COR-L47 (cell line): ENCODE measurements at regions not wholly inside any gene's neighbourhood (a gene's known extent, or its start where the extent isn't known, plus 50 kb on each side); places are given as distances from the start of the nearest gene placed in this dataset.

Source experiments
- DNase-seq: peaks from one replicate; lab custom pipeline; 2025; lab: John Stamatoyannopoulos, UW

GRCh38 chr6:122122686-122123085 is 276.8 kb upstream of the HSF2 start:
- no peak for DNase-seq

DNA sequence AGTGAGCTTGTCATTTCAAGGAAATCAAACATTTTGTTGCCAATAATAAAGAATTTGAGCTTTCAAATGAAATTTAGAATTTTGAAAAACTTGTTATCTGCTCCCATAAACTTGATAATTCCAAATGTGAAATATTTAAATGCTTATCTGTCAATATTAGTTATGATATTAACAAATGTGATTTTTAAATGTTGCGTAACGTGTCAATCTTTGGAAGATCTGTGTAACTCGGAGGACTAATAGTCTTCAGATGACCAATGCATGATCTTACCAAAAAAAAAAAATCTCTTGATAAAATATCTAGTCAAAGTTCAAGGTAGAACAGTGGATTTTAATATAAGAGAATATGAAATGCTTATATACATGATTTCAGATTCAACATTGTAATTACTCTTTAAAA is 274.5 kb upstream of the HSF2 start:
- no peak for DNase-seq

GRCh38 chr6:122126894-122127293 is 272.6 kb upstream of the HSF2 start:
- DNase-seq = no peak

- no peak for DNase-seq
Measured at GRCh38 chr6:122128445-122128844, 271.0 kb upstream of the HSF2 start.

DNA sequence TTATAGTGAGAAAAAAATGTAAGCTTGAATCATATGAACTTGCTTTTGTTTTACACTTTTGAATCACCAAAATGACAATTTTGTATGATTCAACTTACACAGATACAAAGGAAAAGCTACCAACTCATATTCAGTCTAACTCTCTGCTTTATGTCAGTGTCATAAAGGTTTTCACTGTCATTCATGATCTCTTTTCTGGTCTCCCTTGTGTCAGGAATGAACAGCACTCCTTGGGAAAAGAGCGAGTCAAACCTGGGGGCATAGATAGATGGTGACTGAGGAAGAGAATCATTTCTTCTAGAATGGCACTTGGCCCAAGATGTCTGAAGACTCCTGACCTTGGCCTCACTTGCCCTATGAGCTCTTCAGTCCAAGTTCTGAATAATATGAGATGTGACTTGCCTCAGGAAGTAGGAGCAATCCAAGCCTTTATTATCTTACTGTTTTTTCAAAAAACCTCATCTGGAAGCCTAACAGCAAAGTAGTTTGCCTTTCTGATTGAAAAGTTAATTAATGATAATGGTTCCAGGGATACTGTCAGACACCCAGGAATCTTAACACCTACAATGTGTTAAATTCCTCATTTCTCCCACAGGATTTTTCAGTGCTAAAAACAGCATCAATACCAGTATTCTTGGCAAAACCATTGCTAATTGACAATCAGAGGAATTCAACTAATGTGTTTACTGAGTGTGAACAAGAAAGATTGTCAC is 270.0 kb upstream of the HSF2 start:
- DNase-seq = no peak

GRCh38 chr6:122130026-122130348 is 269.5 kb upstream of the HSF2 start:
- DNase-seq = no peak

- no peak for DNase-seq
Measured at GRCh38 chr6:122130518-122130917, 268.9 kb upstream of the HSF2 start.

DNA sequence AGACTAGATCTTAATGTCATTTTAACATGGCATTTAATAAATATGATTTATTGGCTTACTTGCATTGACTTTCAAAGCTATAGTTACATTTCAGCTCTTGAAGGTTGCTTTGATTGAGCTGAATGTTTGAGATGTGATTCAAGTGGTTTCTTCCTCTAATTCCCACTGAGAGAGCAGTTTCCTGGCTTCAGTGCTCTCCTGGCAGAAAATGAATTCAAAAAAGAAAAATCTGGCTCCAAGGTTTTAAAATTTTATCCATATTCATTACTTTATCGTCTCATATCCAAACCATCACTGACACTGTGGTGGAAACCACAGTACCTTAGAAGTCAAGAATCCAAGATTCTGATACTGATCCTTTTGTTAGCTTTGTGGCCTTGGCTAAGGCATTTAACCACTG is 263.1 kb upstream of the HSF2 start:
- no peak for DNase-seq

GRCh38 chr6:122140031-122140430 is 259.4 kb upstream of the HSF2 start:
- DNase-seq = no peak

- DNase-seq = no peak
Measured at GRCh38 chr6:122141246-122141645, 258.2 kb upstream of the HSF2 start.

GRCh38 chr6:122143813-122144601 is 255.4 kb upstream of the HSF2 start:
- DNase-seq = no peak

DNA sequence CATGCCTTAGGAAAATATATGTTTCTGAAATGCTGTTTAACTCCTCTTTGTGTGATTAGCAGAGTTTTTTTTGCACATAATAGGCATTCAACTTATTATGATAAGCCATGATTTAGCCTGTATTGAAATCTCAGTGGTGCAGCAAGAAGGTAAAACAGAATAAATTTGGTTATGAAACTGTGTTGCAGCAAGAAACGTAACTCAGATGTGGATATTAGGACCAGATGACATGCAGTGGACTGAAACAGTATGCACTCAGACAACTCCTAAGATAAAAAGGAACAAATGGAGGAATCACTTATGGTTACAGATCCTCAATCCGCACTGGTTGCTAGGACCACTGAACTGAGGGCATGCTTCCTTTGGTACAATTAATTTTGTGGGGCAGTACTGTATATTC is 254.2 kb upstream of the HSF2 start:
- DNase-seq = no peak

GRCh38 chr6:122145741-122146240 is 253.7 kb upstream of the HSF2 start:
- DNase-seq = no peak

- no peak for DNase-seq
Measured at GRCh38 chr6:122147291-122147690, 252.2 kb upstream of the HSF2 start.

- no peak for DNase-seq
Measured at GRCh38 chr6:122151066-122151465, 248.4 kb upstream of the HSF2 start.

DNA sequence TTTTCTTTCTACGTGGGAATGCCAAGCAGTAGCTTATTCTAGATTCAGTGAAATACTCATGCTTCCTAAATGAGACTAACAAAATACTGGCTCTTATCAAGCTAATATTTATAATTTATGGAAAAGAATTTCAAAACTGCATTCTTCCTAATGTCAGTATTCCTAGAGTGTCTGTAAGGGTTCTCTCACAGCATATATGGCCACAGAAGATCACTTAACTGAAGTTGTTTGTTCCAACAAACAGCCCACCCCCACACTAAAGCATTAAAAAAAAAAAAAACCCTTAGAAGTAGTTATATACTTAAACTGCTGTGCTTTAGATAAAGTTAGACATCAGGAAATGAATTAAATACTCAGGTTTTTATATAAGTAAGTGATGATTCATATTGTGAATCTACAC is 247.7 kb upstream of the HSF2 start:
- no peak for DNase-seq

DNA sequence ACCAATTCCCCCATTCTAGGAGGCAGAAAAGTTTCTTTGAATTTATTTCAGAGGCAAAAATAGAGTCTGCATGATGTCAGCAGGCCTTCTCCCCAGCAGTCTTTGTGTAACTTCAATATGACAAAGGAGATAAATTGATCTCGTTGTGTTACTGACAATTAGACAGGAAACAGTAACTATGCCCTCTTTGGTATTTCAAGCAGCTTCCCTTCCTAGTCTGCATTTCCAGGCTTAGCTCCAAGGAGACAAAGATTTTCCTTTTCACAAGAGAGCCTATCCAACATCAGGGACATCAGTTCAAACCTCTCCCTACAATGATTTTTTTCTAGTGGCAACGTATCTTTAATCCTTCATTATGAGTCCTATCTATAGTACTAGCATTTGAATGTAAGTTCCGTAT is 245.9 kb upstream of the HSF2 start:
- DNase-seq = no peak

- DNase-seq = no peak
Measured at GRCh38 chr6:122154155-122154554, 245.3 kb upstream of the HSF2 start.

- DNase-seq = no peak
Measured at GRCh38 chr6:122154912-122155575, 244.4 kb upstream of the HSF2 start.

DNA sequence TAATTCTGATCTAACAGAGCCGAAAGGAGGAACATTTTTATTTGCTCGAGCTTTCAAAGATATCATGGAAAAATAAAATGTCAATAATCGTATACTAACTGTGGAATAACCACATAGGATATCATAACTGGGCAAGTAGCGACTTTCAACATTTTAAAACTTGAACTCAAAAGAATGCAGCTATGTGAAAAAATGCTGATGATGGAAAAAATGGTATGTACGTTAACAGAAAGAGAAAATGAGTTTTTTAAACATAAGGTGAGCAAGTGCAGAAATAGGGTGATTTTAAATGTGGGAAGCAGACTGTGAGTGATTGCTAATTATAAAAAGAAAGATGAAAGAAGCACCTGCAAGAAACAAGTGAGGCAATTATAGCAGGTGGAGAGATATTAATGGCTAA is 238.3 kb upstream of the HSF2 start:
- no peak for DNase-seq

DNA sequence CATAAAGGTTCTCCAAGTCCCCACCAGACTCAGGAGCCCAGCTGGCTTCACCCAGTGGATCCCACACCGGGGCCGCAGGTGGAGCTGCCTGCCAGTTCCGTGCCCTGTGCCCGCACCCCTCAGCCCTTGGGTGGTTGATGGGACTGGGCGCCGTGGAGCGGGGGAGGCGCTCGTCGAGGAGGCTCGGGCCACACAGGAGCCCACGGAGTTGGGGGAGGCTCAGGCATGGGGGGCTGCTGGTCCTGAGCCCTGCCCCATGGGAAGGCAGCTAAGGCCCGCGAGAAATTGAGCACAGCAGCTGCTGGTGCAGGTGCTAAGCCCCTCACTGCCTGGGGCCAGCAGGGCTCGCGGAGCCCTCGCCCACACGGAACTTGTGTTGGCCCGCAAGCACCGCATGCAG is 234.4 kb upstream of the HSF2 start:
- no peak for DNase-seq

DNA sequence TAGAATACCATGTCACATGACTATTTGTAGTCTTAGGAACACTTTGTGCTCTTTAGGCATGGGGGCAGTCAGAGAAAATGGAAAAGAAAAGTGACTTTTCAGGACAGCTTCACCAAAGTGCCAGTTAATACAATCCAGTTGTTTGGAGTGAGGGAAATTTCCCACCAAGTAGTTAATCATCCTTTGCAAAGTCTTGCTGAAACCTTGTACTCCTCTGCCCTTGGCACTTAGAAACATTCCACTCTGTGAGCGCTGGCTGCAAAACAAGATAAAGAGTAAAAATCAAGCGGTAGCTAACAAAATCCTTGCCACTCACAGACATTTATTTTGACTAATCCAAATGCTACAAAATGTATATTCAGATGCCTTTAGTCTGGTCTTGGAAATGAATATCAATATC is 229.2 kb upstream of the HSF2 start:
- no peak for DNase-seq

DNA sequence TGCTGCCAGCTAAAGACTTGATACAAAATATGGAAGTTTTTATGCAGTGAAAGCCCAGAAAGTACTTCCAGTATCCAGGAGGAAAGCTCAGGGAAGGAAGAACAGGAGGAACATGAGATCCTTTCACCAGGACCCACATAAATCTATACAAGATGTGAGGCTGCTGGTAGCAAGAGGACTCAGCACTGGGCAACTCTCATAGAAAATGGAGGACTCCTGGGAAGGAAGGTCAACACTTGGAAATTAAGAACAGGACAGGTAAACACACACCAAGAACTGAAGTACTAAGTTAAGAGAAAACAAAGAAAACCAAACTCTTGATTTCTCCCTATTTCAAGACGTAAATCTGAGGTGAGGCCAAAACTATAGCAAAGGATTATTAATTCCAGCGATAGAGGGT is 220.5 kb upstream of the HSF2 start:
- DNase-seq = no peak
